ENCODE measurements at regions not wholly inside any gene's neighbourhood (a gene's known extent, or its start where the extent isn't known, plus 50 kb on each side); places are given as distances from the start of the nearest gene placed in this dataset.

- Histone ChIP-seq H3K9me3 (ENCODE audit: control insufficient read depth, insufficient read depth, low read length) (peaks cover 3% of the 10 kb centered on the region; the same call in 1 of the 2 replicates), H3K27ac (ENCODE audit: low read depth, low read length) (no peak overlapping the region), H3K4me3 (ENCODE audit: low read depth, low read length) (no peak overlapping the region), H3K27me3 (ENCODE audit: control insufficient read depth, insufficient read depth, low read length) (peaks cover 21% of the 10 kb centered on the region)
- no peak for TF ChIP-seq CTCF (IDR thresholded peaks at IDR 0.05; ENCODE audit: low read depth, low read length)
- ChIA-PET CTCF (no interaction called here), POLR2A (no interaction called here)
- no peak for DNase-seq (ENCODE audit: low read depth, low spot score)
Measured at GRCh38 chr12:132439333-132439904, 50.5 kb upstream of the FBRSL1 start.

- ChIA-PET CTCF (no interaction called here), POLR2A (no interaction called here)
- no peak overlapping the region for H3K27ac ChIP-seq (ENCODE audit: low read depth, low read length)
- no peak for DNase-seq (ENCODE audit: low read depth, low spot score)
- no peak overlapping the region for H3K4me3 ChIP-seq (ENCODE audit: low read depth, low read length)
- no peak for TF ChIP-seq CTCF (IDR thresholded peaks at IDR 0.05; ENCODE audit: low read depth, low read length)
- peaks cover 3% of the 10 kb centered on the region; the same call in 1 of the 2 replicates for H3K9me3 ChIP-seq (ENCODE audit: control insufficient read depth, insufficient read depth, low read length)
- H3K27me3 ChIP-seq (ENCODE audit: control insufficient read depth, insufficient read depth, low read length): peaks cover 21% of the 10 kb centered on the region
Measured at GRCh38 chr12:132438726-132439125, 51.2 kb upstream of the FBRSL1 start.

GRCh38 chr12:132437943-132438700 lies 51.8 kb upstream of the FBRSL1 start:
- DNase-seq (ENCODE audit: low read depth, low spot score): no peak
- ChIA-PET POLR2A (no interaction called here), CTCF (no interaction called here)
- Histone ChIP-seq H3K9me3 (ENCODE audit: control insufficient read depth, insufficient read depth, low read length) (peaks cover 3% of the 10 kb centered on the region; the same call in 1 of the 2 replicates), H3K4me3 (ENCODE audit: low read depth, low read length) (no peak overlapping the region), H3K27ac (ENCODE audit: low read depth, low read length) (no peak overlapping the region), H3K27me3 (ENCODE audit: control insufficient read depth, insufficient read depth, low read length) (peaks cover 21% of the 10 kb centered on the region)
- no peak for TF ChIP-seq CTCF (IDR thresholded peaks at IDR 0.05; ENCODE audit: low read depth, low read length)

GRCh38 chr12:132437252-132437932 lies 52.6 kb upstream of the FBRSL1 start:
- ChIA-PET CTCF (no interaction called here), POLR2A (no interaction called here)

More at GRCh38 chr12:132437252-132437932, 52.6 kb upstream of the FBRSL1 start:
- Histone ChIP-seq H3K27me3 (ENCODE audit: control insufficient read depth, insufficient read depth, low read length) (peaks cover 25% of the 10 kb centered on the region), H3K4me3 (ENCODE audit: low read depth, low read length) (no peak overlapping the region), H3K27ac (ENCODE audit: low read depth, low read length) (no peak overlapping the region), H3K9me3 (ENCODE audit: control insufficient read depth, insufficient read depth, low read length) (peaks cover 3% of the 10 kb centered on the region; the same call in 1 of the 2 replicates)
- no peak for DNase-seq (ENCODE audit: low read depth, low spot score)
- no peak for TF ChIP-seq CTCF (IDR thresholded peaks at IDR 0.05; ENCODE audit: low read depth, low read length)

Data from AG04450 (cell line).